ENCODE measurements at regions not wholly inside any gene's neighbourhood (a gene's known extent, or its start where the extent isn't known, plus 50 kb on each side); places are given as distances from the start of the nearest gene placed in this dataset.

DNA sequence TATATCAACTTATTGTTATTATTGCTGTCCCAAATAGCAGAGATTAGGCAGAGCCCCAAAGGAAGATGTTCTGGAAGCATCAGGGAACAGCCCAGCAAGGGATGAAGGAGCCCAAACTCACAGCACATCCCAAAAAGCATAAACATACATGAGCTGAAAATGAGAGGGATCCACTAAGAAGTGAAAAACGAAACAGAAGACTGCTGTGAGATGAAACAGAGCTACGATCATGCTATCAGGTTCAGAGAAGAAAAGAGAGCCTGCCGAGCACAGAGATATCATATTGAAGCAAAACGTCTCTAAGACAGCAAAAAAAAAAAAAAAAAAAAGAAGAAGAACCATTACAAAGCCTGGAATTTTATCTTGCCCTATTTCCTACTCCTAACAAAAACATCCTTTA lies 127.3 kb downstream of the ZNF608 start:
- Histone ChIP-seq H3K4me3 (no peak overlapping the region), H3K36me3 (no peaks in the 10 kb centered on the region), H3K4me1 (no peaks in the 10 kb centered on the region), H3K27ac (no peak overlapping the region), H3K9me3 (no peaks in the 10 kb centered on the region), H3K27me3 (no peaks in the 10 kb centered on the region)
- TF ChIP-seq, protein P1, sequence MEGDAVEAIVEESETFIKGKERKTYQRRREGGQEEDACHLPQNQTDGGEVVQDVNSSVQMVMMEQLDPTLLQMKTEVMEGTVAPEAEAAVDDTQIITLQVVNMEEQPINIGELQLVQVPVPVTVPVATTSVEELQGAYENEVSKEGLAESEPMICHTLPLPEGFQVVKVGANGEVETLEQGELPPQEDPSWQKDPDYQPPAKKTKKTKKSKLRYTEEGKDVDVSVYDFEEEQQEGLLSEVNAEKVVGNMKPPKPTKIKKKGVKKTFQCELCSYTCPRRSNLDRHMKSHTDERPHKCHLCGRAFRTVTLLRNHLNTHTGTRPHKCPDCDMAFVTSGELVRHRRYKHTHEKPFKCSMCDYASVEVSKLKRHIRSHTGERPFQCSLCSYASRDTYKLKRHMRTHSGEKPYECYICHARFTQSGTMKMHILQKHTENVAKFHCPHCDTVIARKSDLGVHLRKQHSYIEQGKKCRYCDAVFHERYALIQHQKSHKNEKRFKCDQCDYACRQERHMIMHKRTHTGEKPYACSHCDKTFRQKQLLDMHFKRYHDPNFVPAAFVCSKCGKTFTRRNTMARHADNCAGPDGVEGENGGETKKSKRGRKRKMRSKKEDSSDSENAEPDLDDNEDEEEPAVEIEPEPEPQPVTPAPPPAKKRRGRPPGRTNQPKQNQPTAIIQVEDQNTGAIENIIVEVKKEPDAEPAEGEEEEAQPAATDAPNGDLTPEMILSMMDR (IDR thresholded peaks at IDR 0.05): no peak
- DNase-seq (ENCODE audit: low spot score): no peak

DNA sequence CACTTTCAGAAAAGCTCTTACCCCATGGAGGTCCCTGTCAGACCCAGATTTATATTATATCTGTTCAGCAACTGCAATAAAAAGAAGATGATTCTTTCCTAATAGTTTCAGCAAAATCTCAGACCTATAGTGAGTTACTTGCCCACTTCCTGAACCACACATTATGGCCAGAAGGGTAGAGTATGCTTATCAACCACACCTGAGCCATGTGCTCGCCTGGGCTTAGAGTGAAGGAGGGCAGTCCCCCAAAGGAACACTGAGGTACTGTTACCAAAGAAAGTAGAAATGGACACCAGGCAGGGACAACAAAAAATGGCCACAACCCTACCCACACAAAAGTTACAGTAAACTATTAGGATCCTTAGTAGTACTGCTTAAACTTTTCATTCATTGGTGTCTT lies 128.7 kb downstream of the ZNF608 start:
- no peaks in the 10 kb centered on the region for H3K4me1 ChIP-seq
- TF ChIP-seq, protein P1 (IDR thresholded peaks at IDR 0.05): no peak
- H3K36me3 ChIP-seq: no peaks in the 10 kb centered on the region
- H3K9me3 ChIP-seq: no peaks in the 10 kb centered on the region
- H3K27me3 ChIP-seq: no peaks in the 10 kb centered on the region
- H3K4me3 ChIP-seq: no peak overlapping the region
- no peak for DNase-seq (ENCODE audit: low spot score)
- no peak overlapping the region for H3K27ac ChIP-seq

DNA sequence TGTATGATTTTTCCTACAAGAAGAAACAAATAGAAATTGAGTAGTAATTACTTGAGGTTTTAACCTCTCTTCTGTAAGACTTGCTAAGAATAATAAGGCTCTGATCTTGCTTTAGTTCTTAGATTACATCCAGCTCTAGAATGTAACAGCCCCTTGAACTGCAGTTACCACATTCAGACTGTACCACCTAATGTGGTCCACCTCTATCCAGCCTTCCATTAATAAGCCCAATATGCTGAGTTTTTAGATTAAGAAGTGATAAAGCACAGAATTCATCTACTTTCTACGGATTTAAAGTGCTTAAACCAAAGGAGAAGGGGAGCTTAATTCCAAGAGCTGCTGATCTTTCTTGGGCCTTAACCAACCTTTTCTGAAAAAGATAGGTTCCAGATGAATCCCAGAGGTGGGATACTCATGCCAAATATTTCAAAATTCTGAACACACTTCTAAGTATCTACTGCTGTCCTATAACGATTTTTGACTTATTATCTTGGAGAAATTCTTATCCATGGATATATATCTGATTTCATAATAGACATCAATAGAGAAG lies 131.5 kb downstream of the ZNF608 start:
- no peak for DNase-seq (ENCODE audit: low spot score)
- TF ChIP-seq, protein P1 (IDR thresholded peaks at IDR 0.05): no peak
- no peaks in the 10 kb centered on the region for H3K36me3 ChIP-seq
- H3K27me3 ChIP-seq: no peaks in the 10 kb centered on the region
- H3K27ac ChIP-seq: no peak overlapping the region
- no peaks in the 10 kb centered on the region for H3K4me1 ChIP-seq
- no peaks in the 10 kb centered on the region for H3K9me3 ChIP-seq
- H3K4me3 ChIP-seq: no peak overlapping the region

DNA sequence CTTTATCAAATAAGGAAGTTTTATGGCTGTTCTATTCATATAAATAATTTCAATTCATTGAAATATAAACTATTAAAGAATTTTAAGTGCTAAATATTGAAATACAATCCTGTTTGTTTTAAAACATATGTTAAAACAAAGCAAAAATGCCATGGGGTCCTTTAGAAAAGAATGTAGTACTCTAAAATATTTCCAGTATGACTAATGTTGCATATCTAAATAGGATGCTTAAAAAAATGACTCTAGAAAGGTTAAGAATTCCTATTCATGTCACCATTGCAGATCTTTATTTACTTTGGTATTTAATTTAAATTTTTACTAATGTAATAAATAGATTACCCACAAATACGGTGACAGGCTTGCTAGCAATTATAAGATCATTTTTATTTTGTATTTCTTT lies 132.3 kb downstream of the ZNF608 start:
- DNase-seq (ENCODE audit: low spot score): no peak
- H3K4me3 ChIP-seq: no peak overlapping the region
- no peaks in the 10 kb centered on the region for H3K27me3 ChIP-seq
- no peaks in the 10 kb centered on the region for H3K36me3 ChIP-seq
- no peaks in the 10 kb centered on the region for H3K4me1 ChIP-seq
- H3K9me3 ChIP-seq: no peaks in the 10 kb centered on the region
- TF ChIP-seq, protein P1 (IDR thresholded peaks at IDR 0.05): no peak
- no peak overlapping the region for H3K27ac ChIP-seq

DNA sequence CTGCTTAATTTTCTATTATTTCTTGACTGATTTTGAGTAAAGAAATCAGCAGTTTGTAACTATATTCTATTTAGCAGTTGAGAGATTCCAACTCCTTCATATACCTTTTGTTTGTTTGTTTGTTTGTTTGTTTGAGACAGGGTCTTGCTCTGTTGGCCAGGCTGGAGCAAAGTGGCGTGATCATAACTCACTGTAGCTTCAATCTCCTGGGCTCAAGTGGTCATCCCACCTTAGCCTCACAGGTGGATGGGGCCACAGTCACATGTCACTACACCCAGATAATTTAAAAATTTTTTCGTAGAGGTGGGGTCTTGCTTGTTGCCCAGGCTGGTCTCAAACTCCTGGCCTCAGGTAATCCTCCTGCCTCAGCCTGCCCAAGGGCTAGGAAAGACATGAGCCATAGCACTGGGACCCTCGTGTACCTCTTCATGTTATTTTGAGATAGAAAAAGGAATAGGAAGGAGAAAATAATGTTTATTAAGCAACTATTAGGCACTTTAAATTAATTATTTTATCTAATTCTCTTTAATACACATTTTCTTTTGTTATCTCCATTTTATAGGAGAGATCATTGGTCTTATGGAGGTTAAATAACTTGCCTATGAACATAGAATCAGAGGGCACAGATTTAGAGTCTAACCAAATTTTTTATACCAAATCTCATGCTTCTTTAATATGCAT lies 133.0 kb downstream of the ZNF608 start:
- no peak for DNase-seq (ENCODE audit: low spot score)
- no peak overlapping the region for H3K27ac ChIP-seq

More for the DNA sequence above, 133.0 kb downstream of the ZNF608 start:
- Histone ChIP-seq H3K9me3 (no peaks in the 10 kb centered on the region), H3K4me1 (no peaks in the 10 kb centered on the region), H3K27me3 (no peaks in the 10 kb centered on the region), H3K36me3 (no peaks in the 10 kb centered on the region), H3K4me3 (no peak overlapping the region)
- TF ChIP-seq, protein P1 (IDR thresholded peaks at IDR 0.05): no peak
